C4-2B (cell line): ENCODE measurements at regions not wholly inside any gene's neighbourhood (a gene's known extent, or its start where the extent isn't known, plus 50 kb on each side); places are given as distances from the start of the nearest gene placed in this dataset.

Experiments used
- H3K27ac ChIP-seq: fragments of 450-650 bp; 2 replicates; pipeline ENCODE4 v1.5.1; 2017
- ZFX ChIP-seq: fragments of 450-650 bp; IDR thresholded peaks from 2 replicates; pipeline ENCODE4 v1.6.1; 2017
- TF ChIP-seq, protein P1 (sequence below): fragments of 450-650 bp; conservative IDR thresholded peaks from 2 replicates; pipeline ENCODE4 v1.5.1; 2017; ENCODE audit warnings: mild to moderate bottlenecking

DNA sequence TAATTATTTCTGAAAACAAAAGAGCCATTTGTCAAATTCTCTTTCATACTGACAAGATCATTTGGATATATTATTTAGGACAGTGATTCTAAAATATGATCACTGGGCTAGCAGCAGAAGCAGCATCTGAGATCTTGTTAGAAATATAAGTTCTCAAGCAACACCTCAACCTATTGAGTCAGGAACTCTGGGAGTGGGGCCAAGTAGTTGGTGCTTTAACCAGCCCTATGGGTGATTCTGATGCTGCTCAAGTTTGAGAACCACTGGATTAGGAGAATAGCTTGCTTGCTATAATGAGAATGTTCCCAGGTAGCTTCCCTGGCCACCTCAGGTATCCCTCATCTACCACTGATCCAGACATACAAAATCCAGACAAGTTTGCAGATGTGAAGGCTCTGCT is 466.9 kb upstream of the CELF4 start:
- TF ChIP-seq, protein P1, sequence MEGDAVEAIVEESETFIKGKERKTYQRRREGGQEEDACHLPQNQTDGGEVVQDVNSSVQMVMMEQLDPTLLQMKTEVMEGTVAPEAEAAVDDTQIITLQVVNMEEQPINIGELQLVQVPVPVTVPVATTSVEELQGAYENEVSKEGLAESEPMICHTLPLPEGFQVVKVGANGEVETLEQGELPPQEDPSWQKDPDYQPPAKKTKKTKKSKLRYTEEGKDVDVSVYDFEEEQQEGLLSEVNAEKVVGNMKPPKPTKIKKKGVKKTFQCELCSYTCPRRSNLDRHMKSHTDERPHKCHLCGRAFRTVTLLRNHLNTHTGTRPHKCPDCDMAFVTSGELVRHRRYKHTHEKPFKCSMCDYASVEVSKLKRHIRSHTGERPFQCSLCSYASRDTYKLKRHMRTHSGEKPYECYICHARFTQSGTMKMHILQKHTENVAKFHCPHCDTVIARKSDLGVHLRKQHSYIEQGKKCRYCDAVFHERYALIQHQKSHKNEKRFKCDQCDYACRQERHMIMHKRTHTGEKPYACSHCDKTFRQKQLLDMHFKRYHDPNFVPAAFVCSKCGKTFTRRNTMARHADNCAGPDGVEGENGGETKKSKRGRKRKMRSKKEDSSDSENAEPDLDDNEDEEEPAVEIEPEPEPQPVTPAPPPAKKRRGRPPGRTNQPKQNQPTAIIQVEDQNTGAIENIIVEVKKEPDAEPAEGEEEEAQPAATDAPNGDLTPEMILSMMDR, result no peak
- H3K27ac ChIP-seq, result no peak overlapping the region

DNA sequence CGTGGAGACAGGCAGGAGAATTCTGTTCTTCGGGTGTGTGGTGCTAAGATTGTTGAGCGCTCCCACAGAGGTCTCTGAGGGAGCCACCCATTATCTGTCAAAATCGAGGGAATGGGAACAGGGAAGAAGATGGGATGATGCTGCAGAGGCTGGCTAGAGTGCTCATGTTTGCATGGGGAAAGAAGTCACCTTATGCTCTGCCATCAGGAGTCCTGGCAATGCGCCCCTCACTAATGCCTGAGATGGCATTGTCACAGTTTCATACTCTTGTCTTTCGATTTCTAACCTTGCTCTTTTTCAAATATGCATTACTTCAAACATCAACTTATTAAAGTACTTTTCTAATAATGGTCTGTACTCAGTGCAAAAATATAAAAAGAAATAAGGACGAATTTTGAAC is 463.3 kb upstream of the CELF4 start:
- H3K27ac ChIP-seq, result no peak overlapping the region
- TF ChIP-seq, protein P1, result no peak
- TF ChIP-seq ZFX, result no peak

DNA sequence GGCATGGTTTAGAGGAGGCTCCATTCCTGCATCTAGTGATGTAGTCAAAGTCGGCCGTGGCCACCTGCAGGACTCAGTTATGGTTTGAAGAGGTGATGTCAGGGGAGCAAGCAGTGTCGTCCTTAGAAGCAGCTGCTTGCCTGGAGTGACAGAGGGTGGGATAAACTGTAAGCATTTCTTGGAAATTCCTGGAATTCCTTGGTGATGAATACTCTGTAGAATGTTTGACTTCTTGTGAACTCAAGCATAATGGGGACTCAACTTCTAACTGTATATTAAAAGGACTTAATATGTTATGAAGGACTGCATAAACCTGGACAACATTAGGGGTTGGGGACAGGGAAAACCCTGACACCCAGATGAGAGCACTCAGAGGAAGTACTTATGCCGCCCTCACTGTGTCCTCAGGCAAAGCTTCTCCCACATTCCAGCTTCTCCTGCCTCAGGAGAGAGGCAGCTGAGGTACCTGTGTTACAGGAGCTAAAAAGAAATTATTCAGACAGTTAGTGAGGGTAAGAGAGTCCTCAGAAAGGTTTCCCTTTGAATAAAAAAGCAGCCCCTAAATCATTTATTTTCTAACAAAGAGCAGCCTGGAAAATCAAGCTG is 459.9 kb upstream of the CELF4 start:
- TF ChIP-seq, protein P1, result no peak
- TF ChIP-seq ZFX, result no peak
- H3K27ac ChIP-seq, result no peak overlapping the region

DNA sequence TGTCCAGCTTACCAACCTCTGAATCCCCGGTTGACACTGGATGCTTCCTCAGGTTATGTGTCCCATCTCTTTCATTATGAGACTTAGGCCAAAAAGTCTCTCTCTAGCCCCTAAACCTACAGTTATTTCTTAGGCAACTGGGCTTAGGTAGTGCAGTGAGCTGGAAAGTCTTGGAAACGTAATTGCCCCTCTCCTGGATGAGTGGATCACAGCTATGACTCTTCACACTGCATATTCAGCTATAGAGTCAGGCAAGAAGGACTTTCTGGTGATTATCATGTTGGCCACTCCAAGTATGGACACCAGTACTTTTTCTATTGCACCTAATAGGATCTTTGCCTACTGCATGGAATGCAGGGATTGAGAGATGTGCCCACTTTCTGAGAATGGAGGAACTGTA is 458.3 kb upstream of the CELF4 start:
- TF ChIP-seq, protein P1, result no peak
- no peak for TF ChIP-seq ZFX
- no peak overlapping the region for H3K27ac ChIP-seq

DNA sequence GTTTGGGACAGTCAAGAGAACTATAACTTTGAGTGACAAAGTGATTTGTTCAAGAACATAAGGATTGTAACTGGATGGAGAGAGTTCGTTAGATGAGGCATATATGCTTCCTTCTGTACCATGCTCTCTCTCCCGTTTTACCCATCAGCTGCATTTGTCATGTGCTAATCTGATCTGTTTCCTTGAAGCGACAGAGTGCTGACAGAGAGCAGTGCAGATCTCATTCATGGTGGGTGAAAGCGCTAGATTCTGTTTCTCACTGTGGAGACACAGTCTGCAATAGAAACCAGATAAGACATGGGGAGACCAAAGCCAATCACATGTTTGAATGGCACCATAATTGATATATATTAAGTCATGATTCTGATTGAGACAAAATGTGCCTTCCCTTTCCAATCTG is 456.6 kb upstream of the CELF4 start:
- TF ChIP-seq, protein P1, result no peak
- TF ChIP-seq ZFX, result no peak
- H3K27ac ChIP-seq, result no peak overlapping the region

DNA sequence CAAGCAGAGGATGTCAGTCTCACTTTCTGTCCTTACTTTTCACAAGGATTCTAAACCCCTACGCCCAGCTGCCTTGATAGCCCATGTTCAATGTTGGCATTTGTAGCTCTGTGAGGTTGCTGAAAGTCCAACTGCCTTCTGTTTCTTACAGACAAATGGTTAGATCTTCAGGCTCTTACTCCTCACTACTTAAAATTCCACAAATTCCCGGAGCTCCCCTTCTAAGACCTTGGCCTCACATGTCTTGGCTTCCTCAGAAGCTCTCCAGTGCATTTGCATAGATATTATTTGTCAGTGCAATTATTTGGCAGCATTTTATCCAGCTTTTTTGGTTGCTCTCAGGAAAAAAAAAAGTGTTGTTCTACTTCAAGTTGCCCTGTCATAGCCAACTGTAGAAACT is 453.7 kb upstream of the CELF4 start:
- no peak overlapping the region for H3K27ac ChIP-seq
- TF ChIP-seq, protein P1, result no peak
- TF ChIP-seq ZFX, result no peak

DNA sequence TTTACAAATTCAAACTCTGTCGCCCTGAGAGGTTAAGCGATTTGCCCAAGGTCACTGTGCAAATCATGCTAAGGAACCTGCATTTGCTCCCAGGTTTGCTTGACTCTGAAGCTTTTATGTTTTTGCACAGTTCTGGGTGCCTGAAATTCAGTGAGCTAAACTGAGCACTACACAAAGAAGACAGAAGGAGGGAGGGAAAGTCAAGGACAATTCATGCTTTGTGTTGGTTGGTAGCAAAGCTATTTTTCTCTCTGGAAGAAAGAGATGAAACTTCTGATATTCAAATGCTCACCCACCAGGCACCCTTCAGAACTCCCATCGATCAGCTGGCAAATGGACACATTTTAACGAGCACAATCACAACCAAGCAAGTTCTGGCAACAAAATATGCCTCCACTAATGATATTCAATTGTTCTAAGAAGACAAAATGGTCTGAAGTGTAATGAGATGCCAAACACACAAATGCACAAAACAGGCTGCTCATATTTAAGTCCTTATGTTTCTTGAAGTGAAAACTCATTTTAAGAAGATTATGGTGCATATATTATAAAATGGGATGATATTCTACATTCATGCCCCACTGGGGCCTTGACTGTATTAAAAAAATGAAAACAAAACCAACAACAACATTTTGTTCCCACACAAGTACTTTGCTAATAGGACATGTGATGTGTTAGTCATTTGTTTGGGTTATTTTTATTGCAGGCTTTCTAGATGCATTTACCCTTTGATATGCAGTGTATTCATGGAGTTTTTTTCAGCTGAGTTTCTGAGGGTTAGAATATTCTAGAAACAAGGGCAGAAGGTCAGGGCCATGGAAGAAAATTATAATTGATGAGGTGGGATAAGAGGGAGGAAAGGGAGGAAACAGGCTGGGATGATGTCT is 445.6 kb upstream of the CELF4 start:
- TF ChIP-seq, protein P1, result no peak
- no peak for TF ChIP-seq ZFX
- H3K27ac ChIP-seq, result no peak overlapping the region
